AG09319 (cell line): ENCODE measurements at regions not wholly inside any gene's neighbourhood (a gene's known extent, or its start where the extent isn't known, plus 50 kb on each side); places are given as distances from the start of the nearest gene placed in this dataset.

ENCODE experiments used
- DNase-seq: peaks from one replicate; pipeline ENCODE4 v3.0.0-alpha.2; 2010; ENCODE audit warnings: low read depth; ENCODE audit errors: extremely low read depth
- TF ChIP-seq, protein P1 (sequence below): IDR thresholded peaks from 2 replicates; pipeline ENCODE4 v1.5.1; 2011; ENCODE audit warnings: low read depth, mild to moderate bottlenecking, inconsistent platforms, low read length, moderate library complexity

DNA sequence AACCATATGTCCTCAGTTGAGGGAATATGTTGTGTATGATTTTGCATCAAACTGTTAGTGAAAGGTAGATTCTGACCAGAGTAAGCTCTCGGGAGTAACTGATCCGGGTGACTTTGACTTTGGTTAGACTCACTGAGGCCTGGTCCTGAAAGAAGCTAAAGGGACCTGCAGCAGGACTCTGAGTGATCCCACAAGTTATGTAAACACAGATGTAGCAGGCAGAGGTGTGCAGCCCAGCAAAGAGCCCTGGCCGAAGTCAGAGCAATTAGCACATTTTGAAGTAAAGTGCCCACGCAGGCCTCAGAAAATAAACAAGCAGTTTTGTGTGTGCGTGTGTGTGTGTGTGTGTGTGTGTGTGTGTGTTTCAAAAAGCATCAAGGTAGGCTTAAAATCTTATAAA, 245.6 kb upstream of the FERD3L start:
- TF ChIP-seq, protein P1, sequence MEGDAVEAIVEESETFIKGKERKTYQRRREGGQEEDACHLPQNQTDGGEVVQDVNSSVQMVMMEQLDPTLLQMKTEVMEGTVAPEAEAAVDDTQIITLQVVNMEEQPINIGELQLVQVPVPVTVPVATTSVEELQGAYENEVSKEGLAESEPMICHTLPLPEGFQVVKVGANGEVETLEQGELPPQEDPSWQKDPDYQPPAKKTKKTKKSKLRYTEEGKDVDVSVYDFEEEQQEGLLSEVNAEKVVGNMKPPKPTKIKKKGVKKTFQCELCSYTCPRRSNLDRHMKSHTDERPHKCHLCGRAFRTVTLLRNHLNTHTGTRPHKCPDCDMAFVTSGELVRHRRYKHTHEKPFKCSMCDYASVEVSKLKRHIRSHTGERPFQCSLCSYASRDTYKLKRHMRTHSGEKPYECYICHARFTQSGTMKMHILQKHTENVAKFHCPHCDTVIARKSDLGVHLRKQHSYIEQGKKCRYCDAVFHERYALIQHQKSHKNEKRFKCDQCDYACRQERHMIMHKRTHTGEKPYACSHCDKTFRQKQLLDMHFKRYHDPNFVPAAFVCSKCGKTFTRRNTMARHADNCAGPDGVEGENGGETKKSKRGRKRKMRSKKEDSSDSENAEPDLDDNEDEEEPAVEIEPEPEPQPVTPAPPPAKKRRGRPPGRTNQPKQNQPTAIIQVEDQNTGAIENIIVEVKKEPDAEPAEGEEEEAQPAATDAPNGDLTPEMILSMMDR: no peak
- DNase-seq: no peak

DNA sequence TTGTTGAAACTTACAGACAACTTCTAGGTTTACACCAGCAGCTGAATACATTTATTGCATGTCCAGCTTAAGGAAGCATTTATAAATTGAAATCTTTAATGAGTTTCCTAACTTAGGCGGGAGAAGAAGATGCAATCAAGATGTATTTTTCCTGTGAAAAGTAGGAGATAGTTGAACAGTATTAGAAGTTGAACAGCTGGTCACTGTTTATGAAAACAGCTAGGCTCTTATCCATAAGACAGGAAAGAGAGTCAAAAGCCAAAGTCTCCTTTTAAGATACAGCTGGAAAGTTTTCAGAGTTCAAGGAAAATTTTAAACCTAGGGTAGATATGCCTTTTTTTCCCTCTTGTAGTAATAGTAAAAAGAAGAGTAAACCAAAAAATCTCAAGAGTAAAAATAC, 236.1 kb upstream of the FERD3L start:
- TF ChIP-seq, protein P1: no peak
- no peak for DNase-seq

DNA sequence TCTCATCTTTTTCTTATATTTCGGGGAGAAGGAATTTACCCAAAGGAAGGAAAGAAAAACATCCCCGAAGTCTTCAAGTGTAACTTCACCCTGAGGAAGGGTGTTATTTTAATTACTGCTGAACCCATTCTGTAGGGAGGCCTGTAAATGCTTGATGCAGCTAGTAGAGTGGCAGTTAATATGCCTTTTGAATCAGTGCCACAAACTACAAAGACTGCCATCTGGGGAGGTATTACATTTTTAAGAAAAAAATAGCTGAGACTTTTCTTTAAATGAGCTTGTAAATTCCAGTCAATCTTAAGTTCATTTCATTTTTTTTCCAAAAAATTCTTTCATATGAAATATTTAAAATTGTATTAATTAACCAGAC, 233.1 kb upstream of the FERD3L start:
- TF ChIP-seq, protein P1: no peak
- DNase-seq: no peak

DNA sequence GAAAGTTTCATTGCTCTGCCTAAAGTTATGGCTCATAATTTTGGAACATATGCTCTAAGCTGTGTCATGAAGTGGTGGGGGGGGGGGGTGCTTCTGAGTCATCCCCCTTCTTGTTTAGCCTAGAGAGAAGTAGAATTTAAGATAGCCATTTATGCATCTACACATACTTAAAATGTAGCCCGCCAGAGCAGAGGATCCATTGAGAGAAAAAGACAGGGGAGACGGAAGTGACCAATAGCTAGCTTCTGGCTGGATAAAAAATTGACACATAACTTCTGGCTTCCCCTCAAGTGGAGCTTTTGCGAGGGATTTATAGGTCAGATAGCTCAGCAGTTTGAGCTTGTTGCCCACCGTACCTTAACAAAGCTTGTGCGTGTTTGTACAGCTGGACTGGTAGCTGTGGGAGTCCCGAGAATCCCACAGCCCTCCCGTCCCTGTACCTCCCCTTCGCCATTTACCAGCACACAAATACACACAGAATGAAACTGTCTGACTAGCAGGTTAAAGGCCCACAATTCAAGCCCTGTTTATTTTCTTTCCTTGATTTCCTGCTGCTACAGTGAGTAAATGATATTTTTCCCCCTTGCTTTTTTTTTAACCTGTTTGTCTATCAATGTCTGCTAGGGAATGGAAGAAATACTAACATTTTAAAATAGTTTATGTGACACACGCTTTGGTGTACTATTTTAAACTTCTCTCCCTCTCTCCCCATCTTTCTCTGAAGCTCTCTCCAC, 232.6 kb upstream of the FERD3L start:
- TF ChIP-seq, protein P1: no peak
- DNase-seq: peak; percentile 2

DNA sequence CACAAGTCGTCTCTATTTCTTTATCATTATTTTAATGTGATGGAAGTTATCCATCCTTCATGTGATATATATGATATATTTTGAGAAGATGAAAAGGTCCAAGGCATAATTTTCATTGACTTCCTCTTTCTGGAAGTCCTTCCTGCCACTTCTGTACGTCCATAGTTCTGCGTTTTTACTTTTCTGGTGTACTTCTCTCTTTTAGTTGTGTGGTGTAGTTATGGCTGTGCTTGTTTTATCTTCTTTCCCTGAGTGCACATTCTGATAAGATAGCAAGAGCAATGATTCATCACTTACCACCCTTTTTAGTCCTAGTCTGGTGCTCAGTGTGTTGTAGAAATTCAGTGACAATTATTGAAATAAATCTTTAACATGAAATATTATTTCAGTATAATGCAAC, 231.3 kb upstream of the FERD3L start:
- TF ChIP-seq, protein P1: no peak
- DNase-seq: no peak

DNA sequence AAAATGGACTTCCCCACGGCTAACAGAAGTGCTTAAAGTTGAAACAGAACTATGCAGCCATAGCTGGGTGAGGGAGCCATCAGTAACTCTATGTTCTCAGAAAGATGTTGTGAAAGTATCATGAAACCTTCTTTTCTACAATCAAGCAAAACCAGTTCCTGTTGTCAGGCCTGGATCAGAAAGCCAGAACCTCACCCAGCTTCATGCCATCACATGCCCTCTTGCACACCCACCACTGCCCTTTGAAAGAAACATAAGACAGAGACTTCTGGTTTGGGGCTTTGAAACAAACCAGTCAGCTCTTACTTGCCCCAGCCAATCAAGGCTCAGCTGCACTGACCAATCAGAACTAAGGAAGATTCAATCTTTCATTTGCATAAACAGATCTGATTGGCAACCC, 230.8 kb upstream of the FERD3L start:
- no peak for DNase-seq
- TF ChIP-seq, protein P1: no peak

DNA sequence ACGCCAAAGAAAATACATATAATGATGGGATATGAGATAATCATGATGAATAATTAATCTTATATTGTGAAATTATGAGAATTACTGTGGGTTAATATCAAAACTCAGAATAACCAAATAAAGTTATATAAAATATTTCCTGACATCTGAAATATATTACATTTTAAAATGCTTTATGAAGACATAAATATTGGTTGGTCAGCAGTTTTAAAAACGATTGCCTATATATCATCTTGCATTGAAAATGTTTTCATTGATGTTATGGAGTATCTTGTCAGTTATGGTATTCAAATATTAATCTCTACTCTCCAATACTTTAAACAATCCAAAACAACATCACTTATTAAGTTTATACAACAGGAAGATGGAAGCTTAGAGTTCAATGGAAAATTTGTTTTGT, 228.1 kb upstream of the FERD3L start:
- no peak for DNase-seq
- TF ChIP-seq, protein P1: no peak
